Ectodermal cell (in vitro differentiated cells): ENCODE measurements at regions not wholly inside any gene's neighbourhood (a gene's known extent, or its start where the extent isn't known, plus 50 kb on each side); places are given as distances from the start of the nearest gene placed in this dataset.

ENCODE experiments used
- H3K27ac ChIP-seq: 2 replicates; pipeline ENCODE4 v1.7.0; 2013; ENCODE audit warnings: mild to moderate bottlenecking, low read depth, low read length; ENCODE audit not compliant: insufficient read depth, poor library complexity, severe bottlenecking
- H3K27me3 ChIP-seq: 2 replicates; pipeline ENCODE4 v1.7.0; 2013; ENCODE audit warnings: mild to moderate bottlenecking, low read length; ENCODE audit not compliant: insufficient read depth, control insufficient read depth, poor library complexity, severe bottlenecking
- H3K36me3 ChIP-seq: one replicate; pipeline ENCODE4 v1.7.0; 2013; ENCODE audit warnings: low read length; ENCODE audit not compliant: control insufficient read depth, insufficient read depth
- H3K4me1 ChIP-seq: one replicate; pipeline ENCODE4 v1.7.0; 2013; ENCODE audit warnings: low read length; ENCODE audit not compliant: control insufficient read depth, insufficient read depth
- H3K4me3 ChIP-seq: 2 replicates; pipeline ENCODE4 v1.7.0; 2013; ENCODE audit warnings: low read depth, low read length, control low read depth; ENCODE audit not compliant: insufficient read depth
- H3K9me3 ChIP-seq: 2 replicates; pipeline ENCODE4 v1.7.0; 2013; ENCODE audit warnings: mild to moderate bottlenecking, low read length, moderate library complexity; ENCODE audit not compliant: control insufficient read depth
- WGBS, 2 experiments: methylation state at CpG; one replicate each; pipeline ENCODE4 v1.1.7; 2013; ENCODE audit warnings: missing lambda C conversion rate in 2 of 2; 5-methylcytosine and 5-hydroxymethylcytosine counted together

- H3K36me3 ChIP-seq: no peaks in the 10 kb centered on the region
- no peak overlapping the region for H3K4me3 ChIP-seq
- no peak overlapping the region for H3K27ac ChIP-seq
- 100% methylated on average over 1 of the region's 1 CpG; no CpG with 5 or more reads in 1 of the 2 experiments for WGBS, 2 experiments
- H3K9me3 ChIP-seq: no peaks in the 10 kb centered on the region
- peaks cover 2% of the 10 kb centered on the region for H3K4me1 ChIP-seq
- no peaks in the 10 kb centered on the region for H3K27me3 ChIP-seq
These were observed 196.6 kb upstream of the HEY2 start for GRCh38 chr6:125552819-125553218.

GRCh38 chr6:125554456-125554855 is 195.0 kb upstream of the HEY2 start:
- WGBS, 2 experiments: 100% methylated on average over 1 of the region's 1 CpG

GRCh38 chr6:125558241-125558843 is 191.1 kb upstream of the HEY2 start:
- Histone ChIP-seq H3K36me3 (no peaks in the 10 kb centered on the region), H3K9me3 (no peaks in the 10 kb centered on the region), H3K27me3 (no peaks in the 10 kb centered on the region), H3K4me3 (no peak overlapping the region), H3K4me1 (peaks cover 14% of the 10 kb centered on the region), H3K27ac (peak overlapping the region; percentile 47)
- WGBS, 2 experiments: 53 to 60% methylated on average over 7 of the region's 7 CpGs

More at GRCh38 chr6:125554456-125554855, 195.0 kb upstream of the HEY2 start:
- H3K27me3 ChIP-seq: no peaks in the 10 kb centered on the region
- no peaks in the 10 kb centered on the region for H3K36me3 ChIP-seq
- no peaks in the 10 kb centered on the region for H3K9me3 ChIP-seq
- H3K27ac ChIP-seq: no peak overlapping the region
- H3K4me3 ChIP-seq: no peak overlapping the region
- peaks cover 14% of the 10 kb centered on the region for H3K4me1 ChIP-seq

- WGBS, 2 experiments: 68 to 76% methylated on average over 3 of the region's 3 CpGs
- H3K9me3 ChIP-seq: no peaks in the 10 kb centered on the region
- no peaks in the 10 kb centered on the region for H3K27me3 ChIP-seq
- H3K4me3 ChIP-seq: no peak overlapping the region
- H3K4me1 ChIP-seq: peaks cover 16% of the 10 kb centered on the region
- H3K27ac ChIP-seq: peak overlapping the region; percentile 47
- no peaks in the 10 kb centered on the region for H3K36me3 ChIP-seq
These were observed 190.5 kb upstream of the HEY2 start for GRCh38 chr6:125558907-125559306.

- no peaks in the 10 kb centered on the region for H3K27me3 ChIP-seq
- no peak overlapping the region for H3K27ac ChIP-seq
- no peaks in the 10 kb centered on the region for H3K9me3 ChIP-seq
- H3K4me3 ChIP-seq: no peak overlapping the region
- 100% methylated on average over 1 of the region's 1 CpG; no CpG with 5 or more reads in 1 of the 2 experiments for WGBS, 2 experiments
- H3K4me1 ChIP-seq: peaks cover 29% of the 10 kb centered on the region
- H3K36me3 ChIP-seq: no peaks in the 10 kb centered on the region
These were observed 187.3 kb upstream of the HEY2 start for GRCh38 chr6:125562156-125562555.

- 55 to 63% methylated on average over 5 of the region's 5 CpGs for WGBS, 2 experiments
- H3K36me3 ChIP-seq: no peaks in the 10 kb centered on the region
- H3K9me3 ChIP-seq: no peaks in the 10 kb centered on the region
- H3K4me1 ChIP-seq: peaks cover 16% of the 10 kb centered on the region
- H3K27ac ChIP-seq: peak overlapping the region; percentile 60
- H3K27me3 ChIP-seq: no peaks in the 10 kb centered on the region
- no peak overlapping the region for H3K4me3 ChIP-seq
These were observed 184.5 kb upstream of the HEY2 start for GRCh38 chr6:125564941-125565340.

GRCh38 chr6:125567407-125567806 is 182.0 kb upstream of the HEY2 start:
- 95 to 100% methylated on average over 1 of the region's 1 CpG for WGBS, 2 experiments
- Histone ChIP-seq H3K27me3 (no peaks in the 10 kb centered on the region), H3K4me1 (peaks cover 16% of the 10 kb centered on the region), H3K4me3 (no peak overlapping the region), H3K9me3 (no peaks in the 10 kb centered on the region), H3K36me3 (no peaks in the 10 kb centered on the region), H3K27ac (no peak overlapping the region)

GRCh38 chr6:125568609-125569008 is 180.8 kb upstream of the HEY2 start:
- WGBS, 2 experiments: 97% methylated on average over 3 of the region's 4 CpGs
- no peaks in the 10 kb centered on the region for H3K36me3 ChIP-seq
- no peaks in the 10 kb centered on the region for H3K27me3 ChIP-seq
- no peak overlapping the region for H3K27ac ChIP-seq
- H3K4me3 ChIP-seq: no peak overlapping the region
- H3K4me1 ChIP-seq: peaks cover 16% of the 10 kb centered on the region
- no peaks in the 10 kb centered on the region for H3K9me3 ChIP-seq

GRCh38 chr6:125570526-125570925 is 178.9 kb upstream of the HEY2 start:
- 89 to 94% methylated on average over 2 of the region's 2 CpGs for WGBS, 2 experiments
- Histone ChIP-seq H3K9me3 (no peaks in the 10 kb centered on the region), H3K27me3 (no peaks in the 10 kb centered on the region), H3K4me3 (no peak overlapping the region), H3K27ac (no peak overlapping the region), H3K4me1 (no peaks in the 10 kb centered on the region), H3K36me3 (no peaks in the 10 kb centered on the region)

GRCh38 chr6:125571207-125571755 is 178.2 kb upstream of the HEY2 start:
- H3K27ac ChIP-seq: no peak overlapping the region
- H3K27me3 ChIP-seq: no peaks in the 10 kb centered on the region
- H3K9me3 ChIP-seq: no peaks in the 10 kb centered on the region
- H3K4me1 ChIP-seq: no peaks in the 10 kb centered on the region
- 91 to 93% methylated on average over 2 of the region's 2 CpGs for whole genome bisulfite sequencing, 2 experiments
- no peak overlapping the region for H3K4me3 ChIP-seq
- H3K36me3 ChIP-seq: no peaks in the 10 kb centered on the region
